Keratinocyte (primary cell): ENCODE measurements at regions not wholly inside any gene's neighbourhood (a gene's known extent, or its start where the extent isn't known, plus 50 kb on each side); places are given as distances from the start of the nearest gene placed in this dataset.

Experiments
- DNase-seq: peaks from one replicate; pipeline ENCODE4 v3.0.0-alpha.2; 2011; ENCODE audit warnings: low read depth, missing footprints, low spot score
- FAIRE-seq: peaks from 2 replicates; lab custom pipeline; 2011; peaks lifted over from hg19 to GRCh38; lab: Jason Lieb, UNC
- H2AFZ ChIP-seq: 2 replicates; pipeline ENCODE4 v1.6.0; 2012; ENCODE audit warnings: low read length, control low read depth, inconsistent platforms; ENCODE audit not compliant: control insufficient read depth
- H3K27ac ChIP-seq: 2 replicates; pipeline ENCODE4 v1.5.1; 2011; ENCODE audit warnings: low read length; ENCODE audit not compliant: control insufficient read depth, insufficient read depth
- H3K27me3 ChIP-seq: 3 replicates; pipeline ENCODE4 v1.6.0; 2011; ENCODE audit warnings: low read length; ENCODE audit not compliant: control insufficient read depth, insufficient read depth; ENCODE audit errors: extremely low read depth
- H3K36me3 ChIP-seq, 2 experiments: 2 replicates in 1 of 2; 3 replicates in 1 of 2; pipeline ENCODE4 v1.5.1; 2011; ENCODE audit warnings: low read length in 2 of 2, mild to moderate bottlenecking in 1 of 2; ENCODE audit not compliant: control insufficient read depth in 2 of 2, insufficient read depth in 2 of 2; ENCODE audit errors: extremely low read depth in 1 of 2
- H3K4me1 ChIP-seq: 3 replicates; pipeline ENCODE4 v1.5.1; 2011; ENCODE audit warnings: low read length; ENCODE audit not compliant: control insufficient read depth, insufficient read depth; ENCODE audit errors: extremely low read depth
- H3K4me2 ChIP-seq: 3 replicates; pipeline ENCODE4 v1.6.0; 2011; ENCODE audit warnings: low read depth, low read length; ENCODE audit not compliant: control insufficient read depth, insufficient read depth; ENCODE audit errors: extremely low read depth
- H3K4me3 ChIP-seq, 3 experiments: fragments of 200-600 bp in 1 of 3; sonication (generic) in 1 of 3; 2 replicates in 2 of 3; 3 replicates in 1 of 3; pipeline ENCODE4 v1.5.1; 2011 to 2016; ENCODE audit warnings: low read length in 3 of 3, mild to moderate bottlenecking in 3 of 3, control low read depth in 2 of 3, inconsistent platforms in 1 of 3, low read depth in 1 of 3, mixed read lengths in 1 of 3, mixed run types in 1 of 3, moderate library complexity in 1 of 3; ENCODE audit not compliant: control insufficient read depth in 2 of 3, insufficient read depth in 2 of 3; ENCODE audit errors: extremely low read depth in 1 of 3
- H3K79me2 ChIP-seq: 2 replicates; pipeline ENCODE4 v1.6.0; 2012; ENCODE audit warnings: low read length; ENCODE audit not compliant: control insufficient read depth, insufficient read depth
- H3K9ac ChIP-seq: 3 replicates; pipeline ENCODE4 v1.6.0; 2011; ENCODE audit warnings: low read length; ENCODE audit not compliant: control insufficient read depth, insufficient read depth; ENCODE audit errors: extremely low read depth
- H3K9me1 ChIP-seq: 3 replicates; pipeline ENCODE4 v1.6.0; 2011; ENCODE audit warnings: low read length; ENCODE audit not compliant: control insufficient read depth, insufficient read depth; ENCODE audit errors: extremely low read depth
- H3K9me3 ChIP-seq: 2 replicates; pipeline ENCODE4 v1.5.1; 2012; ENCODE audit warnings: low read depth, low read length; ENCODE audit not compliant: control insufficient read depth
- H4K20me1 ChIP-seq: 3 replicates; pipeline ENCODE4 v1.6.0; 2011; ENCODE audit warnings: low read length; ENCODE audit not compliant: control insufficient read depth, insufficient read depth; ENCODE audit errors: extremely low read depth
- EZH2 ChIP-seq: IDR thresholded peaks from one replicate; pipeline ENCODE4 v1.6.1; 2012; ENCODE audit warnings: inconsistent platforms, mild to moderate bottlenecking, low read length, moderate library complexity
- dilution Hi-C: fragments of 300-500 bp; cut with MboI; formaldehyde crosslinking; loops from one replicate; pipeline ENCODE4 v1.7.0; 2020; ENCODE audit warnings: low sequenced_read_pairs; ENCODE audit not compliant: extremely low pct_ligation_motif_present
- TF ChIP-seq, protein P1 (sequence below), 3 experiments: IDR thresholded peaks in 1 of 3; conservative IDR thresholded peaks in 1 of 3; optimal IDR thresholded peaks in 1 of 3; 2 replicates in 2 of 3; 3 replicates in 1 of 3; pipeline versions ENCODE3 to v1.5.1; 2011; ENCODE audit warnings: low read length in 3 of 3, mild to moderate bottlenecking in 3 of 3, moderate library complexity in 2 of 3, control low read depth in 1 of 3, inconsistent platforms in 1 of 3; ENCODE audit not compliant: insufficient read depth in 2 of 3; ENCODE audit errors: extremely low read depth in 1 of 3

- peaks cover 16% of the 10 kb centered on the region for H3K4me1 ChIP-seq
- dilution Hi-C loops, result no loop called here
- no peaks in the 10 kb centered on the region for H3K27me3 ChIP-seq
- TF ChIP-seq, protein P1, sequence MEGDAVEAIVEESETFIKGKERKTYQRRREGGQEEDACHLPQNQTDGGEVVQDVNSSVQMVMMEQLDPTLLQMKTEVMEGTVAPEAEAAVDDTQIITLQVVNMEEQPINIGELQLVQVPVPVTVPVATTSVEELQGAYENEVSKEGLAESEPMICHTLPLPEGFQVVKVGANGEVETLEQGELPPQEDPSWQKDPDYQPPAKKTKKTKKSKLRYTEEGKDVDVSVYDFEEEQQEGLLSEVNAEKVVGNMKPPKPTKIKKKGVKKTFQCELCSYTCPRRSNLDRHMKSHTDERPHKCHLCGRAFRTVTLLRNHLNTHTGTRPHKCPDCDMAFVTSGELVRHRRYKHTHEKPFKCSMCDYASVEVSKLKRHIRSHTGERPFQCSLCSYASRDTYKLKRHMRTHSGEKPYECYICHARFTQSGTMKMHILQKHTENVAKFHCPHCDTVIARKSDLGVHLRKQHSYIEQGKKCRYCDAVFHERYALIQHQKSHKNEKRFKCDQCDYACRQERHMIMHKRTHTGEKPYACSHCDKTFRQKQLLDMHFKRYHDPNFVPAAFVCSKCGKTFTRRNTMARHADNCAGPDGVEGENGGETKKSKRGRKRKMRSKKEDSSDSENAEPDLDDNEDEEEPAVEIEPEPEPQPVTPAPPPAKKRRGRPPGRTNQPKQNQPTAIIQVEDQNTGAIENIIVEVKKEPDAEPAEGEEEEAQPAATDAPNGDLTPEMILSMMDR (optimal IDR thresholded peaks at IDR 0.05 in 1 of 3, IDR thresholded peaks at IDR 0.05 in 1 of 3, conservative IDR thresholded peaks at IDR 0.05 in 1 of 3; ENCODE audit: extremely low read depth in 1 of 3, insufficient read depth in 2 of 3, low read length in 3 of 3), result no peak
- no peak for TF ChIP-seq EZH2
- FAIRE-seq, result no peak
- H3K36me3 ChIP-seq, result no peaks in the 10 kb centered on the region
- H3K4me3 ChIP-seq, result no peak overlapping the region
- H3K9me3 ChIP-seq, result no peaks in the 10 kb centered on the region
- H3K9me1 ChIP-seq, result no peaks in the 10 kb centered on the region
- no peak for DNase-seq
- H2AFZ ChIP-seq, result no peak overlapping the region
- H4K20me1 ChIP-seq, result no peaks in the 10 kb centered on the region
- H3K27ac ChIP-seq, result no peak overlapping the region
- no peak overlapping the region for H3K4me2 ChIP-seq
- H3K79me2 ChIP-seq, result no peaks in the 10 kb centered on the region
- H3K9ac ChIP-seq, result no peak overlapping the region
Measured at GRCh38 chr2:55111570-55112228, 61.4 kb upstream of the RTN4 start.

- dilution Hi-C loops, result no loop called here
- no peaks in the 10 kb centered on the region for H3K36me3 ChIP-seq
- no peak for DNase-seq
- H3K9me1 ChIP-seq, result no peaks in the 10 kb centered on the region
- H3K4me2 ChIP-seq, result no peak overlapping the region
- TF ChIP-seq EZH2, result no peak
- TF ChIP-seq, protein P1 (optimal IDR thresholded peaks at IDR 0.05 in 1 of 3, IDR thresholded peaks at IDR 0.05 in 1 of 3, conservative IDR thresholded peaks at IDR 0.05 in 1 of 3; ENCODE audit: extremely low read depth in 1 of 3, insufficient read depth in 2 of 3, low read length in 3 of 3), result no peak
- H3K27ac ChIP-seq, result no peak overlapping the region
- no peak overlapping the region for H3K9ac ChIP-seq
- no peaks in the 10 kb centered on the region for H3K79me2 ChIP-seq
- no peak overlapping the region for H2AFZ ChIP-seq
- H3K9me3 ChIP-seq, result no peaks in the 10 kb centered on the region
- no peak overlapping the region for H3K4me3 ChIP-seq
- H4K20me1 ChIP-seq, result no peaks in the 10 kb centered on the region
- no peaks in the 10 kb centered on the region for H3K27me3 ChIP-seq
- peaks cover 14% of the 10 kb centered on the region for H3K4me1 ChIP-seq
- FAIRE-seq, result no peak
Measured at GRCh38 chr2:55111230-55111569, 60.9 kb upstream of the RTN4 start.
